IMR-90 (cell line): ENCODE measurements at regions not wholly inside any gene's neighbourhood (a gene's known extent, or its start where the extent isn't known, plus 50 kb on each side); places are given as distances from the start of the nearest gene placed in this dataset.

Experiments used
- CTCF ChIP-seq: conservative IDR thresholded peaks from 2 replicates; pipeline ENCODE4 v1.5.1; 2012; ENCODE audit warnings: mild to moderate bottlenecking, low read depth, low read length, improper control_type of control experiment
- MAZ ChIP-seq: IDR thresholded peaks from 2 replicates; pipeline ENCODE4 v1.6.1; 2012; ENCODE audit warnings: low read depth, mild to moderate bottlenecking, low read length, improper control_type of control experiment, moderate library complexity, borderline replicate concordance

- TF ChIP-seq CTCF (no peak), MAZ (no peak)
These were observed 129.9 kb upstream of the RPS23 start for GRCh38 chr5:82408033-82408432.
